Right lobe of liver (tissue), 4 donors: ENCODE measurements at regions not wholly inside any gene's neighbourhood (a gene's known extent, or its start where the extent isn't known, plus 50 kb on each side); places are given as distances from the start of the nearest gene placed in this dataset.

Experiments used
- CTCF ChIP-seq, 4 donors: fragments of 200-600 bp in 3 of 4; fragments of 450-650 bp in 1 of 4; IDR thresholded peaks; one replicate each; pipeline versions ENCODE4 v1.5.1 to v1.8.0; 2016 to 2022; ENCODE audit warnings: antibody characterized with exemption in 4 of 4, mild to moderate bottlenecking in 2 of 4
- POLR2A ChIP-seq: fragments of 450-650 bp; IDR thresholded peaks from one replicate; pipeline ENCODE4 v1.6.1; 2017; ENCODE audit warnings: antibody characterized with exemption, mild to moderate bottlenecking
- donor health status: DM: no; HTN: no; CAD: no.
- donor health status: DM: no; HTN: no; CAD: no.
- donor health status: DM: no; HTN: yes; CAD: no.

GRCh38 chr3:59482684-59483083 lies 432.9 kb upstream of the CFAP20DC start:
- no peak for TF ChIP-seq CTCF (IDR thresholded peaks at IDR 0.05)
- no peak for TF ChIP-seq POLR2A
